GM12865 (cell line): ENCODE measurements at regions not wholly inside any gene's neighbourhood (a gene's known extent, or its start where the extent isn't known, plus 50 kb on each side); places are given as distances from the start of the nearest gene placed in this dataset.

Source experiments
- DNase-seq: peaks from one replicate; pipeline ENCODE4 v3.0.0; 2010; ENCODE audit warnings: low read depth
- H3K4me3 ChIP-seq: 2 replicates; pipeline ENCODE4 v1.5.1; 2011; ENCODE audit warnings: mild to moderate bottlenecking, low read depth, low read length, control low read depth
- CTCF ChIP-seq: IDR thresholded peaks from 2 replicates; pipeline ENCODE4 v1.5.1; 2011; ENCODE audit warnings: low read length, control low read depth, low read depth, inconsistent platforms; ENCODE audit not compliant: insufficient read depth; ENCODE audit errors: missing control alignments

- TF ChIP-seq CTCF = no peak
- H3K4me3 ChIP-seq = no peak overlapping the region
- no peak for DNase-seq
Measured at GRCh38 chr9:134562146-134562849, 79.3 kb upstream of the COL5A1 start.

DNA sequence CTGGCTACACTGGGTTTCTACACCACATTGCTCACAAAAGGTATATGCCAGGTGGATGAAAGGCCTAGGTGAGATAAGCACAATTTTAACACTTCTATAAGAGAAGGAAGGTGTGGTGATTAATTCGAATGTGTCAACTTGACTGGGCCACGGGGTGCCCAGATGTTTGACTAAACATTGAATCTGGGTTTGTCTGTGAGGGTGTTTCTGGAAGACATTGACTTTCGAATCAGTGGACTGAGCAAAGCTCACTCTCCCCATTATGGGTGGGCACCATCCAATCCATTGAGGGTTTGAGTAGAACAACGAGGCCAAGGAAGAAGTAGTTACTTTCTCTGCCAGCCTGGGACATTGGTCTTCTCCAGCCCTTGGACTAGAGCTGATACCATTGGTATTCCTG lies 78.2 kb upstream of the COL5A1 start:
- H3K4me3 ChIP-seq = no peak overlapping the region
- DNase-seq = no peak
- no peak for TF ChIP-seq CTCF

DNA sequence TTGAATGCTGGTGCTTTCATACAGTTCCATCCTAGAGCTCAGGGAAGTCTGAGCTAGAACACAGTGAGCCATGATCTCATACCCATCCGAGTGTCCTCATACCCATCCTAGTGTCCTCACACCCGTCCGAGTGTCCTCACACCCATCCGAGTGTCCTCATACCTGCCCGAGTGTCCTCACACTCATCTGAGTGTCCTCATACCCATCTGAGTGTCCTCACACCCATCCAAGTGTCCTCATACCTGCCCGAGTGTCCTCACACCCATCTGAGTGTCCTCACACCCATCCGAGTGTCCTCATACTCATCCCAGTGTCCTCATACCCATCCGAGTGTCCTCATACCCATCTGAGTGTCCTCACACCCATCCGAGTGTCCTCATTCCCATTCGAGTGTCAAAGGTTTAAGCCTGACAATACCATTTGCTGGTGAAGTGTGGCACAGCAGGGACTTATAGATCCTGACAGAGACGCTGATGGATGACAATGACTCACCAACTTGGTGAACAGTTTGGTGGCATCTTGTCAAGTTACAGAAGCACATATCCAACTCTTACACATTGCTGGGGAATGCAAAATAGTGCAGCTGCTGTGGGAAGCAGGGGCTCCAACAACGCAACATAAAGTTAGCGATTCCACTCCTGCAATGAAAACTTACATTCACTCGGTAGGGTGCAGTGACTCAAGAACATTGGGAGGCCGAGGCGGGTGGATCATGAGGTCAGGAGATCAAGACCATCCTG lies 77.0 kb upstream of the COL5A1 start:
- DNase-seq = no peak
- H3K4me3 ChIP-seq = no peak overlapping the region
- TF ChIP-seq CTCF = no peak

DNA sequence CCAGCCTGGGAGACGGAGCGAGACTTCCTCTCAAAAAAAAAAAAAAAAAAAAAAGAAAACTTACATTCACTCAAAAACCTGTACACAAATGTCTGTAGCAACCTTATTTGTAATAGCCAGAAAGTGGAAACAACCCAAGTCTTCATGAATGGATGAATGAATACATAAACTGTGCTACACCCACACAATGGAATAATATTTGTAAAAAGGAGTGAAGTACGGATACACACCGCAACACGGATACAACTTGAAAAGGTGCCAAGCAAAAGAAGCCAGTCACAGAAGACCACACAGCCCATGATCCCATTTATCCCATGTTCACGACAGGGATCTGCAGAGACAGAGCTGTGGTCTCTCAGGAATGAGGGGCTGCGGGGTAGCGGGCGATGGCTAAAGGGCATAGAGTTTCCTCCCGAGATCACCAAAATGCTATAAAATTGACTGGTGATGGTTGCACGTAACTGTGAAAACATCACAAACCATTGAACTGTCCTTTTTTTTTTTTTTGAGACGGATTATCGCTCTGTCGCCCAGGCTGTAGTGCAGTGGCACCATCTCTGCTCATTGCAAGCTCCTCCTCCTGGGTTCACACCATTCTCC lies 76.2 kb upstream of the COL5A1 start:
- no peak for TF ChIP-seq CTCF
- no peak for DNase-seq
- H3K4me3 ChIP-seq = no peak overlapping the region

- DNase-seq = no peak
- no peak for TF ChIP-seq CTCF
- no peak overlapping the region for H3K4me3 ChIP-seq
Measured at GRCh38 chr9:134566196-134566847, 75.3 kb upstream of the COL5A1 start.

GRCh38 chr9:134566936-134567335 lies 74.7 kb upstream of the COL5A1 start:
- no peak for TF ChIP-seq CTCF

More at GRCh38 chr9:134566936-134567335, 74.7 kb upstream of the COL5A1 start:
- DNase-seq = no peak
- H3K4me3 ChIP-seq = no peak overlapping the region
